Keratinocyte (primary cell): ENCODE measurements at regions not wholly inside any gene's neighbourhood (a gene's known extent, or its start where the extent isn't known, plus 50 kb on each side); places are given as distances from the start of the nearest gene placed in this dataset.

ENCODE experiments used
- DNase-seq: peaks from one replicate; pipeline ENCODE4 v3.0.0-alpha.2; 2011; ENCODE audit warnings: low read depth, missing footprints, low spot score
- FAIRE-seq: peaks from 2 replicates; lab custom pipeline; 2011; peaks lifted over from hg19 to GRCh38; lab: Jason Lieb, UNC
- H2AFZ ChIP-seq: 2 replicates; pipeline ENCODE4 v1.6.0; 2012; ENCODE audit warnings: low read length, control low read depth, inconsistent platforms; ENCODE audit not compliant: control insufficient read depth
- H3K27ac ChIP-seq: 2 replicates; pipeline ENCODE4 v1.5.1; 2011; ENCODE audit warnings: low read length; ENCODE audit not compliant: control insufficient read depth, insufficient read depth
- H3K27me3 ChIP-seq: 3 replicates; pipeline ENCODE4 v1.6.0; 2011; ENCODE audit warnings: low read length; ENCODE audit not compliant: control insufficient read depth, insufficient read depth; ENCODE audit errors: extremely low read depth
- H3K36me3 ChIP-seq, 2 experiments: 2 replicates in 1 of 2; 3 replicates in 1 of 2; pipeline ENCODE4 v1.5.1; 2011; ENCODE audit warnings: low read length in 2 of 2, mild to moderate bottlenecking in 1 of 2; ENCODE audit not compliant: control insufficient read depth in 2 of 2, insufficient read depth in 2 of 2; ENCODE audit errors: extremely low read depth in 1 of 2
- H3K4me1 ChIP-seq: 3 replicates; pipeline ENCODE4 v1.5.1; 2011; ENCODE audit warnings: low read length; ENCODE audit not compliant: control insufficient read depth, insufficient read depth; ENCODE audit errors: extremely low read depth
- H3K4me2 ChIP-seq: 3 replicates; pipeline ENCODE4 v1.6.0; 2011; ENCODE audit warnings: low read depth, low read length; ENCODE audit not compliant: control insufficient read depth, insufficient read depth; ENCODE audit errors: extremely low read depth
- H3K4me3 ChIP-seq, 3 experiments: fragments of 200-600 bp in 1 of 3; sonication (generic) in 1 of 3; 2 replicates in 2 of 3; 3 replicates in 1 of 3; pipeline ENCODE4 v1.5.1; 2011 to 2016; ENCODE audit warnings: low read length in 3 of 3, mild to moderate bottlenecking in 3 of 3, control low read depth in 2 of 3, inconsistent platforms in 1 of 3, low read depth in 1 of 3, mixed read lengths in 1 of 3, mixed run types in 1 of 3, moderate library complexity in 1 of 3; ENCODE audit not compliant: control insufficient read depth in 2 of 3, insufficient read depth in 2 of 3; ENCODE audit errors: extremely low read depth in 1 of 3
- H3K79me2 ChIP-seq: 2 replicates; pipeline ENCODE4 v1.6.0; 2012; ENCODE audit warnings: low read length; ENCODE audit not compliant: control insufficient read depth, insufficient read depth
- H3K9ac ChIP-seq: 3 replicates; pipeline ENCODE4 v1.6.0; 2011; ENCODE audit warnings: low read length; ENCODE audit not compliant: control insufficient read depth, insufficient read depth; ENCODE audit errors: extremely low read depth
- H3K9me1 ChIP-seq: 3 replicates; pipeline ENCODE4 v1.6.0; 2011; ENCODE audit warnings: low read length; ENCODE audit not compliant: control insufficient read depth, insufficient read depth; ENCODE audit errors: extremely low read depth
- H3K9me3 ChIP-seq: 2 replicates; pipeline ENCODE4 v1.5.1; 2012; ENCODE audit warnings: low read depth, low read length; ENCODE audit not compliant: control insufficient read depth
- H4K20me1 ChIP-seq: 3 replicates; pipeline ENCODE4 v1.6.0; 2011; ENCODE audit warnings: low read length; ENCODE audit not compliant: control insufficient read depth, insufficient read depth; ENCODE audit errors: extremely low read depth
- CTCF ChIP-seq, 3 experiments: IDR thresholded peaks in 1 of 3; conservative IDR thresholded peaks in 1 of 3; optimal IDR thresholded peaks in 1 of 3; 2 replicates in 2 of 3; 3 replicates in 1 of 3; pipeline versions ENCODE3 to v1.5.1; 2011; ENCODE audit warnings: low read length in 3 of 3, mild to moderate bottlenecking in 3 of 3, moderate library complexity in 2 of 3, control low read depth in 1 of 3, inconsistent platforms in 1 of 3; ENCODE audit not compliant: insufficient read depth in 2 of 3; ENCODE audit errors: extremely low read depth in 1 of 3
- EZH2 ChIP-seq: IDR thresholded peaks from one replicate; pipeline ENCODE4 v1.6.1; 2012; ENCODE audit warnings: inconsistent platforms, mild to moderate bottlenecking, low read length, moderate library complexity
- dilution Hi-C: fragments of 300-500 bp; cut with MboI; formaldehyde crosslinking; loops from one replicate; pipeline ENCODE4 v1.7.0; 2020; ENCODE audit warnings: low sequenced_read_pairs; ENCODE audit not compliant: extremely low pct_ligation_motif_present

DNA sequence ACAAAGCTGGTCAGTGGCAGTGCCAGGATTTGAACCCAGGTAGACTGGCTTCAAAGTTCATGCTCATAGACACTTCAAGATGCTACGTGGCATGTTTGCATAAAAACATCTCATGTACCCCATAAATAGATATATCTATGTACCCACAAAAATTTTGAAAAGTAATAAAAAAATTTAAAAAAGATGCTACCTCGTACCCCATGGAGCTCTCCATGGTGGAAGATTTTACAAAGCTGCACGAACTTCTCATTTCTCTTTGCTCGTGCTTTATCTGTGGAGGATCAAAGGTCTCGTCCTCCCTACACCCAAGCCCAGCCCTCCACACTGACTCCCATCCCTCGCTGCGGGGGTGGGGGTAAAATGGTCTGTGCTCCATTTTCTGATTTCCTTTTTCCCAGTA is 135.5 kb downstream of the HAPSTR1 start:
- Histone ChIP-seq H3K4me3 (no peak overlapping the region), H2AFZ (no peak overlapping the region), H3K9ac (no peak overlapping the region), H3K36me3 (no peaks in the 10 kb centered on the region), H3K27me3 (no peaks in the 10 kb centered on the region), H3K9me1 (no peaks in the 10 kb centered on the region), H3K27ac (no peak overlapping the region), H3K4me1 (no peaks in the 10 kb centered on the region), H3K79me2 (no peaks in the 10 kb centered on the region), H4K20me1 (no peaks in the 10 kb centered on the region), H3K4me2 (no peak overlapping the region), H3K9me3 (no peaks in the 10 kb centered on the region)
- no peak for FAIRE-seq
- TF ChIP-seq CTCF (optimal IDR thresholded peaks at IDR 0.05 in 1 of 3, IDR thresholded peaks at IDR 0.05 in 1 of 3, conservative IDR thresholded peaks at IDR 0.05 in 1 of 3; ENCODE audit: extremely low read depth in 1 of 3, insufficient read depth in 2 of 3, low read length in 3 of 3), result no peak
- no peak for TF ChIP-seq EZH2
- dilution Hi-C loops, result no loop called here
- DNase-seq, result no peak

DNA sequence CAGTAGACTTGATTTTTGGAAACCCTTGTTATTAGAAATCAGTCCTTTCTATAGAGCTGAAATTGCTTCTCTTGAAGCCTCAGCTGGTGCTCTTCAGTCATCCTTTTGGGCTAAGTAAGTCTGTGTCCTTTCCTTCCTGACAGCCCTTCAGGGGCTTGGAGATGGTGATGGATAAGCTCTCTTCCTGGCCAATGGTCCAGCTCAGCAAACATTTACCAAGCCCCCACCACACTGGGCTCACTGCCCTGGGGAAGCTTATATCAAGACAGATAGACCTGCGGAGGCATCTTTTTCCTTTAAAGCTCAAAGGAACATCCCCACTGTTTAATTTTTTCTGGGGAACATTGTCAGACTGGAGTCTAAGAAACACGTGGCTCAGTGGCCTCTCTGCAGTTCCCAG is 139.6 kb downstream of the HAPSTR1 start:
- dilution Hi-C loops, result no loop called here
- H4K20me1 ChIP-seq, result no peaks in the 10 kb centered on the region
- H3K4me3 ChIP-seq, result no peak overlapping the region
- H3K4me2 ChIP-seq, result no peak overlapping the region
- no peaks in the 10 kb centered on the region for H3K9me3 ChIP-seq
- TF ChIP-seq EZH2, result no peak
- TF ChIP-seq CTCF (optimal IDR thresholded peaks at IDR 0.05 in 1 of 3, IDR thresholded peaks at IDR 0.05 in 1 of 3, conservative IDR thresholded peaks at IDR 0.05 in 1 of 3; ENCODE audit: extremely low read depth in 1 of 3, insufficient read depth in 2 of 3, low read length in 3 of 3), result no peak
- H3K9me1 ChIP-seq, result no peaks in the 10 kb centered on the region
- no peak overlapping the region for H2AFZ ChIP-seq
- no peaks in the 10 kb centered on the region for H3K4me1 ChIP-seq
- H3K36me3 ChIP-seq, result no peaks in the 10 kb centered on the region
- no peak for DNase-seq
- no peak overlapping the region for H3K9ac ChIP-seq
- no peaks in the 10 kb centered on the region for H3K79me2 ChIP-seq
- FAIRE-seq, result no peak
- H3K27ac ChIP-seq, result no peak overlapping the region
- no peaks in the 10 kb centered on the region for H3K27me3 ChIP-seq
